Transverse colon (tissue), 4 donors: ENCODE measurements at regions not wholly inside any gene's neighbourhood (a gene's known extent, or its start where the extent isn't known, plus 50 kb on each side); places are given as distances from the start of the nearest gene placed in this dataset.

Experiments
- DNase-seq: peaks from one replicate; pipeline ENCODE4 v3.0.0-alpha.2; 2019
- H3K27ac ChIP-seq, 4 donors: fragments of 200-600 bp; sonication (generic); 2 replicates each; pipeline ENCODE4 v1.5.1; 2016 to 2018; ENCODE audit warnings: inconsistent platforms in 4 of 4
- H3K27me3 ChIP-seq: fragments of 200-600 bp; sonication (generic); 2 replicates; pipeline ENCODE4 v1.5.1; 2017; ENCODE audit warnings: inconsistent platforms
- H3K36me3 ChIP-seq, 4 donors: fragments of 200-600 bp; sonication (generic); 2 replicates each; pipeline ENCODE4 v1.5.1; 2017 to 2019; ENCODE audit warnings: inconsistent platforms in 4 of 4
- H3K4me1 ChIP-seq, 4 donors: fragments of 200-600 bp; sonication (generic); 2 replicates each; pipeline ENCODE4 v1.5.1; 2017 to 2020; ENCODE audit warnings: inconsistent platforms in 4 of 4
- H3K4me3 ChIP-seq, 4 donors: fragments of 200-600 bp; sonication (generic); 1 replicate in 1 of 4; 2 replicates in 3 of 4; pipeline versions ENCODE4 v1.5.1 to v1.6.1; 2017 to 2019; ENCODE audit warnings: inconsistent platforms in 4 of 4
- H3K9me3 ChIP-seq, 2 donors: fragments of 200-600 bp; sonication (generic); 2 replicates each; pipeline ENCODE4 v1.5.1; 2017 to 2019; ENCODE audit warnings: inconsistent platforms in 2 of 2
- EP300 ChIP-seq: sonication (generic); formaldehyde crosslinking; IDR thresholded peaks from one replicate; pipeline ENCODE4 v1.6.1; 2017; ENCODE audit warnings: antibody characterized with exemption, low read depth
- POLR2A ChIP-seq: fragments of 450-650 bp; IDR thresholded peaks from one replicate; pipeline ENCODE4 v1.6.1; 2016; ENCODE audit warnings: antibody characterized with exemption, mild to moderate bottlenecking, moderate library complexity
- POLR2AphosphoS5 ChIP-seq, 3 donors: sonication (generic); formaldehyde crosslinking; IDR thresholded peaks; one replicate each; pipeline ENCODE4 v1.6.1; 2016; ENCODE audit warnings: antibody characterized with exemption in 3 of 3
- WGBS, 2 donors: methylation state at CpG; one replicate each; pipeline ENCODE4 v1.1.5; 2018; ENCODE audit warnings: low coverage in 1 of 2; 5-methylcytosine and 5-hydroxymethylcytosine counted together
- in situ Hi-C, 4 donors: fragments of 200-750 bp; cut with MboI; loops; one replicate each; pipeline versions ENCODE4 v1.15.0 to v1.15.1; 2017; ENCODE audit warnings: low sequenced_read_pairs in 3 of 4, low pct_ligation_motif_present in 1 of 4, low pct_unique_long_range_greater_than_20kb in 1 of 4
- intact Hi-C: fragments of 100-400 bp; cut with DNase I; formaldehyde crosslinking; loops from one replicate; pipeline ENCODE4 v1.15.1; 2023; ENCODE audit warnings: low total_unique reads
- TF ChIP-seq, protein P1 (sequence below), 5 experiments: fragments of 200-600 bp in 3 of 5; fragments of 450-650 bp in 2 of 5; sonication (generic) in 3 of 5; IDR thresholded peaks; 1 replicate in 2 of 5; 2 replicates in 3 of 5; pipeline ENCODE4 v1.5.1; 2016 to 2017; ENCODE audit warnings: antibody characterized with exemption in 5 of 5, inconsistent platforms in 3 of 5, mild to moderate bottlenecking in 2 of 5, moderate library complexity in 1 of 5

DNA sequence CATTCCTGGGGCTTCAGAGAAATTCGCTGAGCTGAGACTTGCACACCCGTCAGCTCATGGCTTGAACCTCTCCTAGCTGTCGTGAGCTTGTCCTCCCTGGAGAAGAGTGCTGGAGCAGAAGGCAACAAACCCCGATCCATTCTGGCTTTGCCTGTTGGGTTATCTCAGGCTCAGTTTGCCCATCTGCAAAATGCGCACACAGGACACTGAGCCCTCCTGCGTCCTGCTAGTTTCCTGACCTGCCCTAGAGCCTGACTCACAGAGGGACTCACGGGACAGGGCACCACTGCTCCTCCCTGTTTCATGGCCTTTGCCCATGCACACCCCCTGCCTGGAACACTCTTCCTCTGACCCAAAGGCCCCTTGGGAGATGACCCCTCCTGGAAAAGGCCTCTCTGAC, 365.0 kb downstream of the MN1 start:
- 85 to 92% methylated on average over 2 to 7 of the region's 7 CpGs for WGBS, 2 donors
- Histone ChIP-seq H3K27ac (peak overlapping the region in 2 of 4 donors; percentile 23 to 67), H3K9me3 (peaks cover 0 to 2% of the 10 kb centered on the region in 2 donors), H3K36me3 (no peaks in the 10 kb centered on the region), H3K4me3 (no peak overlapping the region), H3K27me3 (no peaks in the 10 kb centered on the region), H3K4me1 (peaks cover 0 to 9% (median 4%) of the 10 kb centered on the region in 4 donors)
- DNase-seq: no peak
- in situ Hi-C loops (no loop called here), intact Hi-C loops (no loop called here)
- TF ChIP-seq POLR2A (no peak), EP300 (no peak), POLR2AphosphoS5 (IDR thresholded peaks at IDR 0.05) (no peak)
- TF ChIP-seq, protein P1, sequence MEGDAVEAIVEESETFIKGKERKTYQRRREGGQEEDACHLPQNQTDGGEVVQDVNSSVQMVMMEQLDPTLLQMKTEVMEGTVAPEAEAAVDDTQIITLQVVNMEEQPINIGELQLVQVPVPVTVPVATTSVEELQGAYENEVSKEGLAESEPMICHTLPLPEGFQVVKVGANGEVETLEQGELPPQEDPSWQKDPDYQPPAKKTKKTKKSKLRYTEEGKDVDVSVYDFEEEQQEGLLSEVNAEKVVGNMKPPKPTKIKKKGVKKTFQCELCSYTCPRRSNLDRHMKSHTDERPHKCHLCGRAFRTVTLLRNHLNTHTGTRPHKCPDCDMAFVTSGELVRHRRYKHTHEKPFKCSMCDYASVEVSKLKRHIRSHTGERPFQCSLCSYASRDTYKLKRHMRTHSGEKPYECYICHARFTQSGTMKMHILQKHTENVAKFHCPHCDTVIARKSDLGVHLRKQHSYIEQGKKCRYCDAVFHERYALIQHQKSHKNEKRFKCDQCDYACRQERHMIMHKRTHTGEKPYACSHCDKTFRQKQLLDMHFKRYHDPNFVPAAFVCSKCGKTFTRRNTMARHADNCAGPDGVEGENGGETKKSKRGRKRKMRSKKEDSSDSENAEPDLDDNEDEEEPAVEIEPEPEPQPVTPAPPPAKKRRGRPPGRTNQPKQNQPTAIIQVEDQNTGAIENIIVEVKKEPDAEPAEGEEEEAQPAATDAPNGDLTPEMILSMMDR (IDR thresholded peaks at IDR 0.05): no peak

DNA sequence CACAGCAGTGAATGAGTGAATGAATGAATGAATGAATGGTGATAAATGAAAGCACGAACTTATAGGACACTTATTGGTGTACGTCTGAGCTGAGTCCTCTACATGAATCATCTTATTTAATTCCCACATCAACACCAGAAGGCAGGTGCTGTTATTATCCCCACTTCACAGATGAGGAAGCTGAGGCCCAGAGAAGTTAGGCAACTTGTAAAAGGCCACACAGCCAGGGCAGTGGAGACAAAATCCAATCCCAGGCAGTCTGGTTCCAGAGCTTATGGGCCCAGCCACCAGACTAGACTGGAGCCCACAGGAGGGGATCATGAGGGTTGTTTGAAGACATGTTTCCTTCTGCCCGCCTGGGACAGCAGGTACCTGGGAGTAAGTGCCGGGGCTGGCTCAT, 364.0 kb downstream of the MN1 start:
- TF ChIP-seq, protein P1 (IDR thresholded peaks at IDR 0.05): no peak
- TF ChIP-seq POLR2AphosphoS5 (IDR thresholded peaks at IDR 0.05) (no peak), POLR2A (no peak)
- Histone ChIP-seq H3K36me3 (no peaks in the 10 kb centered on the region), H3K4me3 (no peak overlapping the region), H3K4me1 (peaks cover 0 to 9% (median 4%) of the 10 kb centered on the region in 4 donors), H3K27ac (peak overlapping the region in 2 of 4 donors; percentile 44 to 51), H3K27me3 (no peaks in the 10 kb centered on the region), H3K9me3 (no peaks in the 10 kb centered on the region)
- no peak for DNase-seq
- intact Hi-C loops: no loop called here
- WGBS, 2 donors: 77 to 92% methylated on average over 2 to 4 of the region's 4 CpGs
- in situ Hi-C loops: no loop called here

DNA sequence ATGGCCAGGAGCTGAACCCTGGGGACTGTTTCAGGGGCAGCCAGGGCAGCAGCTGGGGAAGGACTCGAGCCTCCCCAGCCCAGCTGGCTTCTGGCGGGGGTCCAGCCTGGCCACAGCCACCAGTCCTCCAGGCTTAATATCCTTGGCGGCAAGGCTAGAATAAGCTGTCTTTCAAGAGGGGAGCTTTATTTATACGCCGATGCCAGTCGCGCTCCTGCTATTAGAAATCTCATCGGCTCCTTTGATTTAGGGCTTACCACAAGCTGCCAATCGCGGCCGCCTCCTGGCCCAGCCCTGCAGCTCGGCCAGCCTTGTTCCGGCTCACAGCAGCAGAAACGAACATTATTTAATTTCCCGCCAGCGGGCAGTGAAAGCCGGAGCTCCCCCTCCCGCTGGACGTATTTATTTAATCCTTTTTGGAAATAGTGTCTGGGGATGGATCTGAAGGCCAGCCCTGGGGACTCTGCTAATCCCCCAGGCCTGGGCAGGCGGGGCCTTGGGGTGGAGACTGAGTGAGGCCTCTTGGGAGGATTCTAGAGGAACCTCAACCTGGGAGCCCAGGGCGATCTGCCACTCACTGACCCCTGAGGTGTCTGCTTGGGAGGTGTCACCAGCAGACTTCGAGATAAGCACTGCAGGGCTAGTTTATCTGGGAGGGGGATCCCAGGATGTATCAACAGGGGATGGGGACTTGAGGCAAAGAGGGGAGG, 363.1 kb downstream of the MN1 start:
- Histone ChIP-seq H3K27ac (peak overlapping the region in 3 of 4 donors; percentile 23 to 51 (median 44)), H3K27me3 (no peaks in the 10 kb centered on the region), H3K9me3 (no peaks in the 10 kb centered on the region), H3K4me3 (no peak overlapping the region), H3K4me1 (peaks cover 0 to 9% (median 4%) of the 10 kb centered on the region in 4 donors), H3K36me3 (no peaks in the 10 kb centered on the region)
- DNase-seq: no peak
- TF ChIP-seq EP300 (no peak), POLR2A (no peak), POLR2AphosphoS5 (IDR thresholded peaks at IDR 0.05) (no peak)
- TF ChIP-seq, protein P1 (IDR thresholded peaks at IDR 0.05): no peak
- 30% methylated on average over 22 of the region's 22 CpGs; no CpG with 5 or more reads in 1 of the 2 donors for WGBS, 2 donors
- intact Hi-C loops (no loop called here), in situ Hi-C loops (no loop called here)

DNA sequence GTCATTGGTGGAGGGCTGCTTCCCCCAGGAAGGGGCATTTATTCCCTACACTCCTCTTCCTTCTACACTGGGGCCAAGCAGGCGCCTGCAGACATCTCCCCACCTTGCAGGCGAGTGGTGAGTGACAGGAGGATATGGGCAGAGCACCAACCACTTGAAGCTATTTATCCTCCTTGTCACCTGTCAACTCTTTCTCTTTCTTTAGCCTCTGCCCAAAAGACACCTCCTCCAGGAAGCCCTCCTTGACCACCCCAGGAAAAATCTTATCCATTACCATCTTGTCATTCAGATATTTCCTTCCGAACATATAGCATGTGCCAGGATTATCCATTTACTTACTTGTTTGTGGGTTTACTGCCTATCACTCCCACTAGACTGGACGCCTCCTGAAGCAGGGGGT, 362.4 kb downstream of the MN1 start:
- in situ Hi-C loops (no loop called here), intact Hi-C loops (no loop called here)
- Histone ChIP-seq H3K36me3 (no peaks in the 10 kb centered on the region), H3K4me3 (no peak overlapping the region), H3K4me1 (peaks cover 0 to 9% (median 4%) of the 10 kb centered on the region in 4 donors), H3K9me3 (no peaks in the 10 kb centered on the region), H3K27ac (no peak overlapping the region), H3K27me3 (no peaks in the 10 kb centered on the region)
- WGBS, 2 donors: 62 to 100% methylated on average over 1 to 4 of the region's 4 CpGs
- DNase-seq: no peak
- TF ChIP-seq POLR2AphosphoS5 (IDR thresholded peaks at IDR 0.05): no peak
- TF ChIP-seq, protein P1 (IDR thresholded peaks at IDR 0.05): no peak
- no peak for TF ChIP-seq EP300
- no peak for TF ChIP-seq POLR2A
